MM.1S (cell line): ENCODE measurements at regions not wholly inside any gene's neighbourhood (a gene's known extent, or its start where the extent isn't known, plus 50 kb on each side); places are given as distances from the start of the nearest gene placed in this dataset.

Experiments used
- DNase-seq: peaks from one replicate; pipeline ENCODE4 v3.0.0-alpha.2; 2015
- H2AFZ ChIP-seq: fragments of 300-600 bp; sonication (generic); 2 replicates; pipeline ENCODE4 v1.6.0; 2016; ENCODE audit warnings: antibody characterized with exemption, low read length
- H3F3A ChIP-seq: fragments of 300-600 bp; sonication (generic); 2 replicates; pipeline ENCODE4 v1.6.1; 2016; ENCODE audit warnings: mild to moderate bottlenecking, antibody characterized with exemption, low read length, moderate library complexity, mixed read lengths; ENCODE audit not compliant: insufficient read depth
- H3K27ac ChIP-seq: fragments of 300-600 bp; sonication (generic); 2 replicates; pipeline ENCODE4 v1.5.1; 2016; ENCODE audit warnings: mild to moderate bottlenecking, low read length
- H3K27me3 ChIP-seq: fragments of 300-600 bp; sonication (generic); replicated peaks from 2 replicates; pipeline ENCODE4 v1.6.0; 2016; ENCODE audit warnings: low read length; ENCODE audit not compliant: insufficient read depth
- H3K36me3 ChIP-seq: fragments of 300-600 bp; sonication (generic); replicated peaks from 2 replicates; pipeline ENCODE4 v1.6.1; 2016; ENCODE audit warnings: mild to moderate bottlenecking, low read length, mixed read lengths; ENCODE audit not compliant: insufficient read depth
- H3K4me1 ChIP-seq: fragments of 300-600 bp; sonication (generic); 2 replicates; pipeline ENCODE4 v1.6.1; 2016; ENCODE audit warnings: low read length, mixed read lengths
- H3K4me2 ChIP-seq: fragments of 300-600 bp; sonication (generic); 2 replicates; pipeline ENCODE4 v1.6.0; 2016; ENCODE audit warnings: low read depth, low read length
- H3K4me3 ChIP-seq: fragments of 300-600 bp; sonication (generic); 2 replicates; pipeline ENCODE4 v1.5.1; 2016; ENCODE audit warnings: low read length, mixed read lengths
- H3K79me2 ChIP-seq: fragments of 300-600 bp; sonication (generic); 2 replicates; pipeline ENCODE4 v1.6.1; 2016; ENCODE audit warnings: mixed run types, low read length, mixed read lengths
- H3K9ac ChIP-seq: fragments of 300-600 bp; sonication (generic); 2 replicates; pipeline ENCODE4 v1.6.1; 2016; ENCODE audit warnings: low read length, mixed read lengths
- H3K9me2 ChIP-seq: fragments of 300-600 bp; sonication (generic); replicated peaks from 2 replicates; pipeline ENCODE4 v1.6.1; 2016; ENCODE audit warnings: mild to moderate bottlenecking, low read length, mixed read lengths; ENCODE audit not compliant: insufficient read depth
- H3K9me3 ChIP-seq: fragments of 300-600 bp; sonication (generic); replicated peaks from 2 replicates; pipeline ENCODE4 v1.6.1; 2016; ENCODE audit warnings: mild to moderate bottlenecking, low read length, mixed read lengths; ENCODE audit not compliant: insufficient read depth
- H4K20me1 ChIP-seq: fragments of 300-600 bp; sonication (generic); 2 replicates; pipeline ENCODE4 v1.6.1; 2016; ENCODE audit warnings: mild to moderate bottlenecking, low read length, moderate library complexity, mixed read lengths; ENCODE audit not compliant: insufficient read depth
- CTCF ChIP-seq: fragments of 300-600 bp; sonication (generic); IDR thresholded peaks from 2 replicates; pipeline ENCODE4 v1.5.1; 2016; ENCODE audit warnings: antibody characterized with exemption, low read length, mixed read lengths
- EZH2 ChIP-seq: fragments of 300-600 bp; sonication (generic); optimal IDR thresholded peaks from 2 replicates; pipeline ENCODE3; 2017; ENCODE audit warnings: low read depth, mild to moderate bottlenecking, antibody characterized with exemption, low read length, mixed read lengths
- EZH2phosphoT487 ChIP-seq: fragments of 300-600 bp; sonication (generic); IDR thresholded peaks from 2 replicates; pipeline ENCODE4 v1.6.1; 2018; ENCODE audit warnings: antibody characterized with exemption, low read length

DNA sequence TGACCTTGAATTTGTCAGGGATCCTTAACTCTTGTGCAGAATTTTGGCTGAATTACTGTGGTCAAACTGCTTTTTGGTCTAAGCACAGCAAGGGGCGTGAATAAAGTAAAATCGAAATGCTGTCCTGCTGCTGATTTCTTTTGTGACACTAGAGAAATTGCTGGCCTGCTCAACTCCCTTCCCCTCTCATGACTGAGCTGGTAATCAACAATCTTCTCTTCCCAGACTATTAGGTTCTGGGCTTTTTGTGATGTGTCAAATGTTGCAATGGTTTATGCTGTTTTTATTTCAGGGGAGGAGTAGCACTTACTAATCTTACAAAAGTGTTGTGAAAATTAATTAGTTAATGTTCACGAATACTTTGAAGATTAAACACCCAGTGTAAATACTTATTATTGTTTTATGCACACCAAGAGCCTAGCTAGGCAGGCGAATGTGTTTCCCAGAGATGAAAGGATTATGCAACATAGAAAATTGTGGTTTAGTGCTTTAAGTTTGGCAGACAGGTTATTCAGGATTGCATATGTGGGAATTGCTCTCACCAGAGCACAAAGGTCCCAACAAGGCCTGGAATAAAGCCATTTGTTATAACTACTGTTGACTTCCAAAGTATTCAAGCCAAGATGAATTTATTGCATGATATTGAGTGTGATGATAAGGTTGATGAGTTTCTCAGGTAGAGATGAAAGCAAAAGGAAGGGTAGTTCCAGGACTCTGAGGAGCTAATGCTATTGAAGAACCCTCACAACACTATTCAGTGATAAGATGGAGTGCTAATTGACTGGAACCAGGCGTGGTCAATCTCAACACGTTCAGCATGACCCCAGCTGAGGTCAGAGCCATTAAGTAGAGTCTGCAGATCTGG lies 280.7 kb upstream of the ZNF608 start:
- TF ChIP-seq EZH2 (no peak), CTCF (no peak), EZH2phosphoT487 (no peak)

DNA sequence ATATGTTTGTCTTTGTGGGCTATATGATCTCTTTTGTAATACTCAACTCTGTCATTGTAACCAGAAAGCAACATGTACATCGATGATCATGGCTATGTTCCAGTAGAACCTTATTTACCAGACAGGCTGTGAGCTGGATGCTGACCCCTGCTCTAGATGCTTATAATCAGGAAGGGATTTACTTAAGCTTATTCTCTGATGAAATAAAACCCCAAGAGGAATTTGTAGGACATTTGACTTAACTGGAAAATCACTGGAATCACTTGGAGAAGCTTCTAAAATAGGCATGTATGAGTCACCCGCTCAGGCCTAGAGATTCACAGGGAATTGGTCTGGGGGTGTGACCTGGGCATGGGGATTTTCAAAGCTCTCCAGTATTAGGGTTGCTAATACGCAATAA lies 285.8 kb upstream of the ZNF608 start:
- H3K9ac ChIP-seq = no peak overlapping the region
- no peak for TF ChIP-seq EZH2phosphoT487
- TF ChIP-seq EZH2 = no peak
- TF ChIP-seq CTCF = no peak
- no peaks in the 10 kb centered on the region for H3K27me3 ChIP-seq
- no peak overlapping the region for H3K27ac ChIP-seq
- no peak overlapping the region for H3K4me3 ChIP-seq
- no peaks in the 10 kb centered on the region for H3F3A ChIP-seq
- no peak overlapping the region for H3K4me2 ChIP-seq
- H3K9me2 ChIP-seq = no peaks in the 10 kb centered on the region
- no peak overlapping the region for H2AFZ ChIP-seq
- no peak for DNase-seq
- H3K79me2 ChIP-seq = no peaks in the 10 kb centered on the region
- H3K9me3 ChIP-seq = no peaks in the 10 kb centered on the region
- no peaks in the 10 kb centered on the region for H4K20me1 ChIP-seq
- H3K36me3 ChIP-seq = no peaks in the 10 kb centered on the region
- H3K4me1 ChIP-seq = no peaks in the 10 kb centered on the region

More for the DNA sequence above, 280.7 kb upstream of the ZNF608 start:
- no peaks in the 10 kb centered on the region for H3K4me1 ChIP-seq
- H3F3A ChIP-seq = no peaks in the 10 kb centered on the region
- no peak for DNase-seq
- H2AFZ ChIP-seq = no peak overlapping the region
- H3K79me2 ChIP-seq = no peaks in the 10 kb centered on the region
- H3K9me2 ChIP-seq = no peaks in the 10 kb centered on the region
- H3K27ac ChIP-seq = no peak overlapping the region
- no peaks in the 10 kb centered on the region for H3K36me3 ChIP-seq
- no peak overlapping the region for H3K4me2 ChIP-seq
- no peaks in the 10 kb centered on the region for H3K27me3 ChIP-seq
- no peaks in the 10 kb centered on the region for H4K20me1 ChIP-seq
- H3K9ac ChIP-seq = no peak overlapping the region
- no peaks in the 10 kb centered on the region for H3K9me3 ChIP-seq
- no peak overlapping the region for H3K4me3 ChIP-seq

GRCh38 chr5:125033602-125034001 lies 287.2 kb upstream of the ZNF608 start:
- no peak for TF ChIP-seq CTCF
- TF ChIP-seq EZH2 = no peak
- no peak for TF ChIP-seq EZH2phosphoT487
- Histone ChIP-seq H3K27me3 (no peaks in the 10 kb centered on the region), H3K4me1 (no peaks in the 10 kb centered on the region), H4K20me1 (no peaks in the 10 kb centered on the region), H3K9me3 (no peaks in the 10 kb centered on the region), H3K36me3 (no peaks in the 10 kb centered on the region), H3F3A (no peaks in the 10 kb centered on the region), H3K4me3 (no peak overlapping the region), H3K79me2 (no peaks in the 10 kb centered on the region), H3K27ac (no peak overlapping the region), H3K4me2 (no peak overlapping the region), H3K9me2 (no peaks in the 10 kb centered on the region), H2AFZ (no peak overlapping the region), H3K9ac (no peak overlapping the region)
- DNase-seq = no peak
